ENCODE measurements at regions not wholly inside any gene's neighbourhood (a gene's known extent, or its start where the extent isn't known, plus 50 kb on each side); places are given as distances from the start of the nearest gene placed in this dataset.

- intact Hi-C loops (cut with micrococcal nuclease): no loop called here
- peaks cover 0 to 6% (median 0%) of the 10 kb centered on the region in 4 experiments for H3K27me3 ChIP-seq (replicated peaks in 1 of 4; ENCODE audit: control extremely low read depth in 1 of 4, control insufficient read depth in 3 of 4, insufficient read depth in 4 of 4, low read length in 3 of 4)
- TF ChIP-seq, protein P1, sequence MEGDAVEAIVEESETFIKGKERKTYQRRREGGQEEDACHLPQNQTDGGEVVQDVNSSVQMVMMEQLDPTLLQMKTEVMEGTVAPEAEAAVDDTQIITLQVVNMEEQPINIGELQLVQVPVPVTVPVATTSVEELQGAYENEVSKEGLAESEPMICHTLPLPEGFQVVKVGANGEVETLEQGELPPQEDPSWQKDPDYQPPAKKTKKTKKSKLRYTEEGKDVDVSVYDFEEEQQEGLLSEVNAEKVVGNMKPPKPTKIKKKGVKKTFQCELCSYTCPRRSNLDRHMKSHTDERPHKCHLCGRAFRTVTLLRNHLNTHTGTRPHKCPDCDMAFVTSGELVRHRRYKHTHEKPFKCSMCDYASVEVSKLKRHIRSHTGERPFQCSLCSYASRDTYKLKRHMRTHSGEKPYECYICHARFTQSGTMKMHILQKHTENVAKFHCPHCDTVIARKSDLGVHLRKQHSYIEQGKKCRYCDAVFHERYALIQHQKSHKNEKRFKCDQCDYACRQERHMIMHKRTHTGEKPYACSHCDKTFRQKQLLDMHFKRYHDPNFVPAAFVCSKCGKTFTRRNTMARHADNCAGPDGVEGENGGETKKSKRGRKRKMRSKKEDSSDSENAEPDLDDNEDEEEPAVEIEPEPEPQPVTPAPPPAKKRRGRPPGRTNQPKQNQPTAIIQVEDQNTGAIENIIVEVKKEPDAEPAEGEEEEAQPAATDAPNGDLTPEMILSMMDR (IDR thresholded peaks at IDR 0.05): no peak
- no peak for TF ChIP-seq EZH2 (IDR thresholded peaks at IDR 0.05; ENCODE audit: borderline replicate concordance, insufficient read depth, low read depth, low read length, poor library complexity, severe bottlenecking)
These were observed 395.3 kb downstream of the BRD1 start for GRCh38 chr22:49432211-49432896.

DNA sequence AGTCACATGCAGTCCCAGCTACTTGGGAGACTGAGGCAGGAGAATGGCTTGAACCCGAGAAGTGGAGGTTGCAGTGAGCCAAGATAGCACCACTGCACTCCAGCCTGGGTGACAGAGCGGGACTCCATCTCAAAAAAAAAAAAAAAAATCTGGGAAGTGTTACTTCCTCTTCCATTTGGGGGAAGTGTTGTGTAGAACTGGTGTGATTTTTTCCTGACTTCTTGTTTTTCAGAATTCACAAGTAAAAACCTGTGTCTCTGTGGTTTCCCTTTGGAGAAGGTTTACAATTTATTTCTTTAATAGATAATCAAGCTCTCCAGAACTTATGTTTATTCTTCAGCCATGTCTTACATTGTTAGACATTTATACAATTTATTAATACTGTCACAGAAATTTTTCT is 396.1 kb downstream of the BRD1 start:
- intact Hi-C loops (cut with micrococcal nuclease): no loop called here
- no peak overlapping the region for H3K4me3 ChIP-seq (ENCODE audit: control extremely low read depth in 1 of 5, extremely low read depth in 1 of 5, insufficient read depth in 1 of 5, low read depth in 2 of 5, low read length in 4 of 5)
- H3K36me3 ChIP-seq (replicated peaks in 1 of 2; ENCODE audit: control extremely low read depth in 1 of 2, control insufficient read depth in 1 of 2, extremely low read depth in 1 of 2, insufficient read depth in 2 of 2, low read length in 1 of 2): no peaks in the 10 kb centered on the region
- no peak overlapping the region for H3K27ac ChIP-seq (ENCODE audit: low read length in 2 of 2)
- H3K9ac ChIP-seq (ENCODE audit: low read length): no peak overlapping the region
- peaks cover 0 to 24% (median 2%) of the 10 kb centered on the region in 3 donors for H3K9me3 ChIP-seq (ENCODE audit: control extremely low read depth in 1 of 3, control insufficient read depth in 2 of 3, insufficient read depth in 1 of 3, low read length in 2 of 3)
- DNase-seq (no peak), ATAC-seq (ENCODE audit: low read depth) (no peak)
- CTCF ChIA-PET: interaction anchor here (0.6 kb wide), 1 partner anchor 438 kb away, joined by 4 read pairs; no protein-coding TSS in a partner anchor
- H2AFZ ChIP-seq (ENCODE audit: insufficient read depth, low read depth, low read length, poor library complexity, severe bottlenecking): no peak overlapping the region
- H3K79me2 ChIP-seq (ENCODE audit: control insufficient read depth, insufficient read depth, low read length): no peaks in the 10 kb centered on the region
- Mint-ChIP-seq H3K4me3 (no peak overlapping the region), H3K9me3 (ENCODE audit: insufficient read depth) (peaks cover 2% of the 10 kb centered on the region), H3K27ac (no peak overlapping the region), H3K4me1 (no peaks in the 10 kb centered on the region), H3K27me3 (peaks cover 14% of the 10 kb centered on the region)
- no peaks in the 10 kb centered on the region for H3K4me1 ChIP-seq (ENCODE audit: control insufficient read depth in 2 of 2, insufficient read depth in 2 of 2, low read length in 2 of 2)
- peaks cover 0 to 6% (median 0%) of the 10 kb centered on the region in 4 experiments for H3K27me3 ChIP-seq (replicated peaks in 1 of 4; ENCODE audit: control extremely low read depth in 1 of 4, control insufficient read depth in 3 of 4, insufficient read depth in 4 of 4, low read length in 3 of 4)
- TF ChIP-seq, protein P1 (IDR thresholded peaks at IDR 0.05): no peak
- TF ChIP-seq EZH2 (IDR thresholded peaks at IDR 0.05; ENCODE audit: borderline replicate concordance, insufficient read depth, low read depth, low read length, poor library complexity, severe bottlenecking): no peak
- H4K20me1 ChIP-seq (ENCODE audit: control insufficient read depth, insufficient read depth, low read length, poor library complexity, severe bottlenecking): no peaks in the 10 kb centered on the region
- WGBS (ENCODE audit: insufficient coverage): 75% methylated on average over 1 of the region's 2 CpGs
- POLR2A ChIA-PET: no interaction called here
- no peak overlapping the region for H3K4me2 ChIP-seq (replicated peaks; ENCODE audit: low read depth, low read length, poor library complexity, severe bottlenecking)

More at GRCh38 chr22:49432211-49432896, 395.3 kb downstream of the BRD1 start:
- Histone ChIP-seq H3K4me2 (replicated peaks; ENCODE audit: low read depth, low read length, poor library complexity, severe bottlenecking) (no peak overlapping the region), H4K20me1 (ENCODE audit: control insufficient read depth, insufficient read depth, low read length, poor library complexity, severe bottlenecking) (no peaks in the 10 kb centered on the region), H3K27ac (ENCODE audit: low read length in 2 of 2) (no peak overlapping the region), H3K79me2 (ENCODE audit: control insufficient read depth, insufficient read depth, low read length) (no peaks in the 10 kb centered on the region), H2AFZ (ENCODE audit: insufficient read depth, low read depth, low read length, poor library complexity, severe bottlenecking) (no peak overlapping the region), H3K9ac (ENCODE audit: low read length) (no peak overlapping the region), H3K4me3 (ENCODE audit: control extremely low read depth in 1 of 5, extremely low read depth in 1 of 5, insufficient read depth in 1 of 5, low read depth in 2 of 5, low read length in 4 of 5) (no peak overlapping the region), H3K4me1 (ENCODE audit: control insufficient read depth in 2 of 2, insufficient read depth in 2 of 2, low read length in 2 of 2) (no peaks in the 10 kb centered on the region), H3K9me3 (ENCODE audit: control extremely low read depth in 1 of 3, control insufficient read depth in 2 of 3, insufficient read depth in 1 of 3, low read length in 2 of 3) (peaks cover 0 to 24% (median 2%) of the 10 kb centered on the region in 3 donors), H3K36me3 (replicated peaks in 1 of 2; ENCODE audit: control extremely low read depth in 1 of 2, control insufficient read depth in 1 of 2, extremely low read depth in 1 of 2, insufficient read depth in 2 of 2, low read length in 1 of 2) (no peaks in the 10 kb centered on the region)
- DNase-seq: no peak
- ATAC-seq (ENCODE audit: low read depth): no peak
- Mint-ChIP-seq H3K27me3 (peaks cover 14% of the 10 kb centered on the region), H3K4me1 (no peaks in the 10 kb centered on the region), H3K4me3 (no peak overlapping the region), H3K9me3 (ENCODE audit: insufficient read depth) (peaks cover 2% of the 10 kb centered on the region), H3K27ac (no peak overlapping the region)
- POLR2A ChIA-PET: no interaction called here
- 63% methylated on average over 18 of the region's 19 CpGs for WGBS (ENCODE audit: insufficient coverage)
- CTCF ChIA-PET: interaction anchor here (0.6 kb wide), 1 partner anchor 439 kb away, joined by 4 read pairs; no protein-coding TSS in a partner anchor
